ENCODE measurements at regions not wholly inside any gene's neighbourhood (a gene's known extent, or its start where the extent isn't known, plus 50 kb on each side); places are given as distances from the start of the nearest gene placed in this dataset.
"Not testable (repeated sequence)": the region's sequence is repeated elsewhere in the genome, so short reads cannot be mapped to it uniquely, and the experiment has no call there.

- 56 to 75% (median 65%) methylated on average over 3 of the region's 3 CpGs for WGBS, 5 donors
- DNase-seq: no peak
- Histone ChIP-seq H3K4me3 (no peak overlapping the region), H3K9me3 (no peaks in the 10 kb centered on the region), H3K36me3 (no peaks in the 10 kb centered on the region), H3K4me1 (no peaks in the 10 kb centered on the region), H3K27ac (no peak overlapping the region), H3K27me3 (no peaks in the 10 kb centered on the region)
- intact Hi-C loops (cut with DNase I; ENCODE audit: low total_unique reads): no loop called here
- no peak for TF ChIP-seq POLR2A (IDR thresholded peaks at IDR 0.05)
- TF ChIP-seq EP300 (IDR thresholded peaks at IDR 0.05): no peak
- TF ChIP-seq POLR2AphosphoS5 (IDR thresholded peaks at IDR 0.05): no peak
- TF ChIP-seq CTCF (IDR thresholded peaks at IDR 0.05): no peak
Observed at GRCh38 chr4:27966664-27967063, 1106.0 kb downstream of the STIM2 start.

DNA sequence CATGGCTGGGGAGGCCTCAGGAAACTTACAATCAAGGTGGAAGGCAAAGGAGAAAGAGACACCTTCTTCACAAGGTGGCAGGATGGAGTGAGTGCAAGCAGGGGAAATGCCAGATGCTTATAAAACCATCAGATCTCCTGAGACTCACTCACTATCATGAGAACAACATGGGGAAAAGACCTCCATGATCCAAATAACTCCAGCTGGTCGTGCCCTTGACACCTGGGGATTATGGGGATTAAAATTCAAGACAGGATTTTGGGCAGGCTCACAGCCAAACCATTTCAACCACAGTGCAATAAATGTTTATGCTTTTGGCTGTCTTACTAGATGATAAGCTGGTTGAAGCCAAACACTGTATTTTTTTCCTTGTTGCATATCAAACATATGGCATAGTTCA is 1112.4 kb downstream of the STIM2 start:
- H3K27ac ChIP-seq: no peak overlapping the region
- whole genome bisulfite sequencing, 5 donors: 6 to 44% (median 21%) methylated on average over 1 of the region's 1 CpG
- no peak for DNase-seq
- intact Hi-C loops (cut with DNase I; ENCODE audit: low total_unique reads): no loop called here
- TF ChIP-seq POLR2AphosphoS5 (IDR thresholded peaks at IDR 0.05): no peak
- no peak for TF ChIP-seq POLR2A (IDR thresholded peaks at IDR 0.05)
- TF ChIP-seq CTCF (IDR thresholded peaks at IDR 0.05): no peak
- TF ChIP-seq EP300 (IDR thresholded peaks at IDR 0.05): no peak
- H3K27me3 ChIP-seq: no peaks in the 10 kb centered on the region
- H3K36me3 ChIP-seq: no peaks in the 10 kb centered on the region
- no peaks in the 10 kb centered on the region for H3K9me3 ChIP-seq
- H3K4me1 ChIP-seq: no peaks in the 10 kb centered on the region
- no peak overlapping the region for H3K4me3 ChIP-seq

- intact Hi-C loops (cut with DNase I; ENCODE audit: low total_unique reads): no loop called here
- TF ChIP-seq CTCF (IDR thresholded peaks at IDR 0.05) (no peak), POLR2AphosphoS5 (IDR thresholded peaks at IDR 0.05) (no peak), EP300 (IDR thresholded peaks at IDR 0.05) (no peak), POLR2A (IDR thresholded peaks at IDR 0.05) (no peak)
- H3K4me1 ChIP-seq: no peaks in the 10 kb centered on the region
Observed at GRCh38 chr4:27973700-27974099, 1113.1 kb downstream of the STIM2 start.

GRCh38 chr4:27974339-27974738 is 1113.7 kb downstream of the STIM2 start:
- Histone ChIP-seq H3K9me3 (peaks cover 0 to 5% (median 0%) of the 10 kb centered on the region in 4 donors), H3K36me3 (no peaks in the 10 kb centered on the region), H3K4me3 (no peak overlapping the region), H3K27ac (no peak overlapping the region), H3K4me1 (no peaks in the 10 kb centered on the region), H3K27me3 (no peaks in the 10 kb centered on the region)
- WGBS, 5 donors: 57 to 79% (median 69%) methylated on average over 2 of the region's 2 CpGs
- intact Hi-C loops (cut with DNase I; ENCODE audit: low total_unique reads): no loop called here
- TF ChIP-seq POLR2AphosphoS5 (IDR thresholded peaks at IDR 0.05): no peak
- TF ChIP-seq CTCF (IDR thresholded peaks at IDR 0.05): no peak
- TF ChIP-seq EP300 (IDR thresholded peaks at IDR 0.05): no peak
- TF ChIP-seq POLR2A (IDR thresholded peaks at IDR 0.05): no peak
- DNase-seq: no peak

More at GRCh38 chr4:27973700-27974099, 1113.1 kb downstream of the STIM2 start:
- Histone ChIP-seq H3K4me3 (no peak overlapping the region), H3K27me3 (no peaks in the 10 kb centered on the region), H3K27ac (no peak overlapping the region), H3K9me3 (peaks cover 0 to 3% (median 0%) of the 10 kb centered on the region in 4 donors), H3K36me3 (no peaks in the 10 kb centered on the region)
- no peak for DNase-seq
- 49 to 71% (median 68%) methylated on average over 1 of the region's 1 CpG for WGBS, 5 donors

- H3K4me1 ChIP-seq; H3K27ac ChIP-seq; H3K27me3 ChIP-seq; H3K9me3 ChIP-seq; intact Hi-C loops (cut with DNase I; ENCODE audit: low total_unique reads); DNase-seq; H3K36me3 ChIP-seq; H3K4me3 ChIP-seq: not testable (repeated sequence)
- WGBS, 5 donors: 62 to 85% (median 71%) methylated on average over 3 of the region's 3 CpGs
Observed at GRCh38 chr4:27974881-27975280, 1114.2 kb downstream of the STIM2 start.

DNA sequence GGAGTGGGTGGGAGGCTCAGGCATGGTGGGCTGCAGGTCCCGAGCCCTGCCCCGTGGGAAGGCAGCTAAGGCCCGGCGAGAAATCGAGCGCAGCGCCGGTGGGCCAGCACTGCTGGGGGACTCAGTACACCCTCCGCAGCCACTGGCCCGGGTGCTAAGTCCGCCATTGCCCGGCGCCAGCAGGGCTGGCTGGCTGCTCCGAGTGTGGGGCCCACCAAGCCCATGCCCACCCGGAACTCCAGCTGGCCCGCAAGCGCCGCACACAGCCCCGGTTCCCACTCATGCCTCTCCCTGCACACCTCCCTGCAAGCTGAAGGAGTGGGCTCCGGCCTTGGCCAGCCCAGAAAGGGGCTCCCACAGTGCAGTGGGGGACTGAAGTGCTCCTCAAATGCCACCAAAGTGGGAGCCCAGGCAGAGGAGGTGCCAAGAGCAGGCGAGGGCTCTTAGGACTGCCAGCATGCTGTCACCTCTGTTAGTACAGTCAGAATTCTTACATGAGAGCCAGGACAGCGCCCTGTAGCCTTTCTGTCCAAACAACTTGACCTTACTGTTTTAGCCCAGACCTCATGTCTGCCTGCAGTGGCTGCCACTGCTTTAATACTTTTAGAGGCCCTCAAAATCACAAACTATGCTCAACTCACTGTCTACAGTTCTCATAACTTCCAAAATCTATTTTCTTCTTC is 1117.9 kb downstream of the STIM2 start:
- H3K9me3 ChIP-seq; H3K4me3 ChIP-seq; H3K27me3 ChIP-seq; H3K4me1 ChIP-seq; H3K36me3 ChIP-seq; DNase-seq; H3K27ac ChIP-seq; intact Hi-C loops (cut with DNase I; ENCODE audit: low total_unique reads): not testable (repeated sequence)
- 86 to 94% (median 93%) methylated on average over 9 to 17 of the region's 22 CpGs for WGBS, 5 donors
